ENCODE measurements at regions not wholly inside any gene's neighbourhood (a gene's known extent, or its start where the extent isn't known, plus 50 kb on each side); places are given as distances from the start of the nearest gene placed in this dataset.

GRCh38 chr11:129533395-129533794 lies 157.7 kb downstream of the BARX2 start:
- DNase-seq: no peak
- Histone ChIP-seq H3K27ac (no peak overlapping the region), H3K4me3 (no peak overlapping the region), H3K9me3 (no peaks in the 10 kb centered on the region), H3K27me3 (no peaks in the 10 kb centered on the region), H3K36me3 (ENCODE audit: low read depth, missing control alignments) (no peaks in the 10 kb centered on the region), H3K4me1 (peaks cover 7% of the 10 kb centered on the region)
- intact Hi-C loops (cut with DNase I; ENCODE audit: low total_unique reads): no loop called here
- no peak for TF ChIP-seq POLR2A (IDR thresholded peaks at IDR 0.05)
- TF ChIP-seq, protein P1, sequence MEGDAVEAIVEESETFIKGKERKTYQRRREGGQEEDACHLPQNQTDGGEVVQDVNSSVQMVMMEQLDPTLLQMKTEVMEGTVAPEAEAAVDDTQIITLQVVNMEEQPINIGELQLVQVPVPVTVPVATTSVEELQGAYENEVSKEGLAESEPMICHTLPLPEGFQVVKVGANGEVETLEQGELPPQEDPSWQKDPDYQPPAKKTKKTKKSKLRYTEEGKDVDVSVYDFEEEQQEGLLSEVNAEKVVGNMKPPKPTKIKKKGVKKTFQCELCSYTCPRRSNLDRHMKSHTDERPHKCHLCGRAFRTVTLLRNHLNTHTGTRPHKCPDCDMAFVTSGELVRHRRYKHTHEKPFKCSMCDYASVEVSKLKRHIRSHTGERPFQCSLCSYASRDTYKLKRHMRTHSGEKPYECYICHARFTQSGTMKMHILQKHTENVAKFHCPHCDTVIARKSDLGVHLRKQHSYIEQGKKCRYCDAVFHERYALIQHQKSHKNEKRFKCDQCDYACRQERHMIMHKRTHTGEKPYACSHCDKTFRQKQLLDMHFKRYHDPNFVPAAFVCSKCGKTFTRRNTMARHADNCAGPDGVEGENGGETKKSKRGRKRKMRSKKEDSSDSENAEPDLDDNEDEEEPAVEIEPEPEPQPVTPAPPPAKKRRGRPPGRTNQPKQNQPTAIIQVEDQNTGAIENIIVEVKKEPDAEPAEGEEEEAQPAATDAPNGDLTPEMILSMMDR (IDR thresholded peaks at IDR 0.05): no peak

DNA sequence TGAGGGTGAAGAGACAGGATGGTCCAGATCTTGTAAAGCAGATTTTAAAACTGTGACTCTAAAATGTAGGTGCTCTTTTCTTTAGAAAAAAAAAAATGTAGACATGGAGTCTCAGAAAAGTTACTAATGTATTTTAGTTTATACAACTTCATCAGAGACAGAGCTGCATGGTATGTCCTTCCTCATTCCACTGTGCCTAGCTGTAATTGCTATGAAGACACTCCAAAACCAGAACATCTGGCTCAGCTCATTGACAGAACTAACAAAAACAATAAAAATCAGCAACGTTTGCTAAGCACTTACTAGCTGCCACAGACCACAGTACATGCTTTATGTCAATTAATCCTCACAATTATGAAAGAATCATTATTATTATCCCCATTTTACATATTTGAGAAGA lies 160.7 kb downstream of the BARX2 start:
- no peak for DNase-seq
- TF ChIP-seq, protein P1 (IDR thresholded peaks at IDR 0.05): no peak
- TF ChIP-seq POLR2A (IDR thresholded peaks at IDR 0.05): no peak

GRCh38 chr11:129538323-129538722 lies 162.7 kb downstream of the BARX2 start:
- H3K9me3 ChIP-seq: no peaks in the 10 kb centered on the region
- H3K27ac ChIP-seq: no peak overlapping the region
- 98% methylated on average over 2 of the region's 2 CpGs for WGBS, 2 donors
- H3K36me3 ChIP-seq (ENCODE audit: low read depth, missing control alignments): no peaks in the 10 kb centered on the region
- H3K4me1 ChIP-seq: no peaks in the 10 kb centered on the region
- DNase-seq: no peak
- intact Hi-C loops (cut with DNase I; ENCODE audit: low total_unique reads): no loop called here
- no peaks in the 10 kb centered on the region for H3K27me3 ChIP-seq
- TF ChIP-seq, protein P1 (IDR thresholded peaks at IDR 0.05): no peak
- no peak for TF ChIP-seq POLR2A (IDR thresholded peaks at IDR 0.05)
- no peak overlapping the region for H3K4me3 ChIP-seq

More for the DNA sequence above, 160.7 kb downstream of the BARX2 start:
- H3K9me3 ChIP-seq: no peaks in the 10 kb centered on the region
- H3K4me3 ChIP-seq: no peak overlapping the region
- intact Hi-C loops (cut with DNase I; ENCODE audit: low total_unique reads): no loop called here
- no peaks in the 10 kb centered on the region for H3K36me3 ChIP-seq (ENCODE audit: low read depth, missing control alignments)
- 47 to 63% methylated on average over 1 of the region's 1 CpG for WGBS, 2 donors
- H3K27me3 ChIP-seq: no peaks in the 10 kb centered on the region
- no peaks in the 10 kb centered on the region for H3K4me1 ChIP-seq
- no peak overlapping the region for H3K27ac ChIP-seq

GRCh38 chr11:129543515-129544290 lies 168.1 kb downstream of the BARX2 start:
- TF ChIP-seq POLR2A (IDR thresholded peaks at IDR 0.05): no peak
- TF ChIP-seq, protein P1 (IDR thresholded peaks at IDR 0.05): no peak
- no peak overlapping the region for H3K27ac ChIP-seq
- intact Hi-C loops (cut with DNase I; ENCODE audit: low total_unique reads): no loop called here
- no peaks in the 10 kb centered on the region for H3K27me3 ChIP-seq
- WGBS, 2 donors: 68 to 69% methylated on average over 3 of the region's 3 CpGs
- H3K9me3 ChIP-seq: no peaks in the 10 kb centered on the region
- no peaks in the 10 kb centered on the region for H3K4me1 ChIP-seq
- no peak for DNase-seq
- no peaks in the 10 kb centered on the region for H3K36me3 ChIP-seq (ENCODE audit: low read depth, missing control alignments)
- no peak overlapping the region for H3K4me3 ChIP-seq

GRCh38 chr11:129544691-129545090 lies 169.0 kb downstream of the BARX2 start:
- Histone ChIP-seq H3K4me1 (no peaks in the 10 kb centered on the region), H3K9me3 (no peaks in the 10 kb centered on the region), H3K27me3 (no peaks in the 10 kb centered on the region), H3K27ac (no peak overlapping the region), H3K4me3 (no peak overlapping the region), H3K36me3 (ENCODE audit: low read depth, missing control alignments) (no peaks in the 10 kb centered on the region)
- intact Hi-C loops (cut with DNase I; ENCODE audit: low total_unique reads): no loop called here
- TF ChIP-seq, protein P1 (IDR thresholded peaks at IDR 0.05): no peak
- TF ChIP-seq POLR2A (IDR thresholded peaks at IDR 0.05): no peak
- DNase-seq: no peak
- 69 to 76% methylated on average over 1 of the region's 1 CpG for WGBS, 2 donors
